Astrocyte (in vitro differentiated cells and primary cell): ENCODE measurements at regions not wholly inside any gene's neighbourhood (a gene's known extent, or its start where the extent isn't known, plus 50 kb on each side); places are given as distances from the start of the nearest gene placed in this dataset.

Source experiments
- DNase-seq: peaks from one replicate; pipeline ENCODE4 v3.0.0-alpha.2; 2010; ENCODE audit warnings: low read depth
- FAIRE-seq: peaks from 2 replicates; lab custom pipeline; 2011; peaks lifted over from hg19 to GRCh38; lab: Jason Lieb, UNC
- H2AFZ ChIP-seq: 2 replicates; pipeline ENCODE4 v1.6.0; 2012; ENCODE audit warnings: low read depth, low read length, inconsistent platforms
- H3K27ac ChIP-seq: 2 replicates; pipeline ENCODE4 v1.5.1; 2011; ENCODE audit warnings: low read depth, low read length, inconsistent platforms
- H3K27me3 ChIP-seq: 2 replicates; pipeline ENCODE4 v1.6.0; 2011; ENCODE audit warnings: low read length, inconsistent platforms; ENCODE audit not compliant: insufficient read depth
- H3K36me3 ChIP-seq: 2 replicates; pipeline ENCODE4 v1.5.1; 2011; ENCODE audit warnings: low read length, inconsistent platforms; ENCODE audit not compliant: insufficient read depth
- H3K4me1 ChIP-seq: 2 replicates; pipeline ENCODE4 v1.5.1; 2011; ENCODE audit warnings: low read length, inconsistent platforms; ENCODE audit not compliant: insufficient read depth
- H3K4me2 ChIP-seq: 2 replicates; pipeline ENCODE4 v1.6.0; 2012; ENCODE audit warnings: low read length, inconsistent platforms
- H3K4me3 ChIP-seq: 2 replicates; pipeline ENCODE4 v1.5.1; 2011; ENCODE audit warnings: low read depth, mild to moderate bottlenecking, low read length, inconsistent platforms; ENCODE audit not compliant: insufficient read depth
- H3K79me2 ChIP-seq: 2 replicates; pipeline ENCODE4 v1.6.0; 2012; ENCODE audit warnings: mild to moderate bottlenecking, low read length, inconsistent platforms; ENCODE audit not compliant: insufficient read depth
- H3K9ac ChIP-seq: 2 replicates; pipeline ENCODE4 v1.6.0; 2012; ENCODE audit warnings: mild to moderate bottlenecking, low read length, inconsistent platforms
- H3K9me3 ChIP-seq: 2 replicates; pipeline ENCODE4 v1.5.1; 2012; ENCODE audit warnings: low read depth, mild to moderate bottlenecking, low read length, inconsistent platforms; ENCODE audit not compliant: insufficient read depth
- H4K20me1 ChIP-seq: 2 replicates; pipeline ENCODE4 v1.6.0; 2012; ENCODE audit warnings: low read length, inconsistent platforms; ENCODE audit not compliant: insufficient read depth
- H3K27ac Mint-ChIP-seq: one replicate; pipeline ENCODE4 v1.8.0; 2021; ENCODE audit warnings: mild to moderate bottlenecking, mixed read lengths; ENCODE audit not compliant: unreplicated experiment
- H3K27me3 Mint-ChIP-seq: one replicate; pipeline ENCODE4 v1.8.0; 2021; ENCODE audit warnings: low read depth, mixed read lengths; ENCODE audit not compliant: unreplicated experiment
- H3K36me3 Mint-ChIP-seq: one replicate; pipeline ENCODE4 v1.8.0; 2021; ENCODE audit warnings: low read depth, mixed read lengths; ENCODE audit not compliant: unreplicated experiment
- H3K4me1 Mint-ChIP-seq: one replicate; pipeline ENCODE4 v1.8.0; 2021; ENCODE audit warnings: low read depth, mixed read lengths; ENCODE audit not compliant: unreplicated experiment
- H3K4me3 Mint-ChIP-seq: one replicate; pipeline ENCODE4 v1.8.0; 2021; ENCODE audit warnings: mild to moderate bottlenecking, moderate library complexity, mixed read lengths; ENCODE audit not compliant: unreplicated experiment
- H3K9me3 Mint-ChIP-seq: one replicate; pipeline ENCODE4 v1.8.0; 2021; ENCODE audit warnings: mild to moderate bottlenecking, mixed read lengths; ENCODE audit not compliant: unreplicated experiment
- CTCF ChIP-seq: IDR thresholded peaks from 2 replicates; pipeline ENCODE4 v1.5.1; 2011; ENCODE audit warnings: low read depth, mild to moderate bottlenecking, inconsistent platforms, low read length, moderate library complexity; ENCODE audit not compliant: insufficient read depth
- EZH2 ChIP-seq: IDR thresholded peaks from 2 replicates; pipeline ENCODE4 v1.6.1; 2012; ENCODE audit warnings: mild to moderate bottlenecking, low read length, inconsistent platforms; ENCODE audit not compliant: insufficient read depth

GRCh38 chr5:92471861-92472260 is 1088.7 kb upstream of the ARRDC3 start:
- Histone ChIP-seq H3K79me2 (no peaks in the 10 kb centered on the region), H2AFZ (no peak overlapping the region), H3K36me3 (no peaks in the 10 kb centered on the region), H3K27me3 (no peaks in the 10 kb centered on the region), H3K4me3 (no peak overlapping the region), H3K4me2 (no peak overlapping the region), H3K4me1 (no peaks in the 10 kb centered on the region), H4K20me1 (no peaks in the 10 kb centered on the region), H3K9ac (no peak overlapping the region), H3K9me3 (no peaks in the 10 kb centered on the region), H3K27ac (no peak overlapping the region)
- Mint-ChIP-seq H3K27ac (no peak overlapping the region), H3K4me3 (no peak overlapping the region), H3K9me3 (peaks cover 9% of the 10 kb centered on the region), H3K27me3 (no peaks in the 10 kb centered on the region), H3K36me3 (no peaks in the 10 kb centered on the region), H3K4me1 (no peaks in the 10 kb centered on the region)
- FAIRE-seq (no peak), DNase-seq (no peak)
- TF ChIP-seq CTCF (no peak), EZH2 (no peak)

- no peak overlapping the region for H3K27ac ChIP-seq
- Mint-ChIP-seq H3K4me1 (no peaks in the 10 kb centered on the region), H3K27me3 (no peaks in the 10 kb centered on the region), H3K27ac (no peak overlapping the region), H3K9me3 (peaks cover 9% of the 10 kb centered on the region), H3K36me3 (no peaks in the 10 kb centered on the region), H3K4me3 (no peak overlapping the region)
- H3K9me3 ChIP-seq: no peaks in the 10 kb centered on the region
- no peak for TF ChIP-seq CTCF
- no peak for TF ChIP-seq EZH2
- FAIRE-seq (no peak), DNase-seq (no peak)
- no peaks in the 10 kb centered on the region for H3K36me3 ChIP-seq
- H2AFZ ChIP-seq: no peak overlapping the region
- no peaks in the 10 kb centered on the region for H3K27me3 ChIP-seq
- H3K4me1 ChIP-seq: no peaks in the 10 kb centered on the region
- no peak overlapping the region for H3K4me3 ChIP-seq
- no peaks in the 10 kb centered on the region for H3K79me2 ChIP-seq
- H3K9ac ChIP-seq: no peak overlapping the region
- H4K20me1 ChIP-seq: no peaks in the 10 kb centered on the region
- H3K4me2 ChIP-seq: no peak overlapping the region
Measured at GRCh38 chr5:92470770-92471169, 1087.7 kb upstream of the ARRDC3 start.

- Histone ChIP-seq H3K9me3 (no peaks in the 10 kb centered on the region), H3K4me1 (no peaks in the 10 kb centered on the region), H3K9ac (no peak overlapping the region), H3K27ac (no peak overlapping the region), H4K20me1 (no peaks in the 10 kb centered on the region), H3K27me3 (no peaks in the 10 kb centered on the region), H3K36me3 (no peaks in the 10 kb centered on the region), H2AFZ (no peak overlapping the region), H3K79me2 (no peaks in the 10 kb centered on the region), H3K4me2 (no peak overlapping the region), H3K4me3 (no peak overlapping the region)
- no peak overlapping the region for H3K27ac Mint-ChIP-seq
- H3K36me3 Mint-ChIP-seq: no peaks in the 10 kb centered on the region
- no peak for DNase-seq
- H3K4me1 Mint-ChIP-seq: no peaks in the 10 kb centered on the region
- no peak overlapping the region for H3K4me3 Mint-ChIP-seq
- peaks cover 3% of the 10 kb centered on the region for H3K9me3 Mint-ChIP-seq
- TF ChIP-seq EZH2 (no peak), CTCF (no peak)
- FAIRE-seq: no peak
- H3K27me3 Mint-ChIP-seq: no peaks in the 10 kb centered on the region
Measured at GRCh38 chr5:92468295-92468694, 1085.2 kb upstream of the ARRDC3 start.
